ENCODE measurements at regions not wholly inside any gene's neighbourhood (a gene's known extent, or its start where the extent isn't known, plus 50 kb on each side); places are given as distances from the start of the nearest gene placed in this dataset.

DNA sequence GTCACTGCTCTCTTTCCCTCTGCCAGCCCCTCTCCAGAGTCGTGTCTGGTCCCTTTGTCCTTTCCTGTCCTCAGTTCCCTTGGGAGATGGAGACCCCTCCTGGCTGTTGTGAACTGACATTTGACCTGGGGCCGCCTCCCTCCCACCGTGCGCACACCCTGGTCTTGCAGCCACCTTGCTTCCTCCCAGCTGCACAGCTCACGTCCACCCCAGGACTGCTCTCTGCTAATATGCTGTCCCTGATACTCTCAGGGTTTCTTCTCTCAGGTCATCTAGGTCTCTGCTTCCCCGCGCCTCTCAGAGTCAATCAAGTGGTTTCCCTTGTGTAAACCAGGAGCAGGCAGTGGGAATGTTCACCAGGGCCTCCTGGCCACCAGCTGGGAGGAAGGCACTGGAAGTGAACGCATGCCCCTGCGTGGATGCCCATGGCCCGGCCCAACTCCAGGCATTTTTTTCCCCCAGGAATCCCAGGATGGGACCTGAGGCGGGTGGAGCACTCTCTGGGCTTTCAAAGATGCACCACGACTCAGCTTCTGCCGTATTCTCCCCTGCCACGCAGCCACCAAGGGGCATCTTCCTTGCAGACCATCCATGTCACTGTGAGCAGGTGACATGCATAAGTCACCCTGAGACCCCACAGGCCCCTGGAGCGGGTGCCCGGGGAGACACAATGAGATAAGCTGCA, 142.4 kb downstream of the OLFM1 start:
- TF ChIP-seq, protein P1, sequence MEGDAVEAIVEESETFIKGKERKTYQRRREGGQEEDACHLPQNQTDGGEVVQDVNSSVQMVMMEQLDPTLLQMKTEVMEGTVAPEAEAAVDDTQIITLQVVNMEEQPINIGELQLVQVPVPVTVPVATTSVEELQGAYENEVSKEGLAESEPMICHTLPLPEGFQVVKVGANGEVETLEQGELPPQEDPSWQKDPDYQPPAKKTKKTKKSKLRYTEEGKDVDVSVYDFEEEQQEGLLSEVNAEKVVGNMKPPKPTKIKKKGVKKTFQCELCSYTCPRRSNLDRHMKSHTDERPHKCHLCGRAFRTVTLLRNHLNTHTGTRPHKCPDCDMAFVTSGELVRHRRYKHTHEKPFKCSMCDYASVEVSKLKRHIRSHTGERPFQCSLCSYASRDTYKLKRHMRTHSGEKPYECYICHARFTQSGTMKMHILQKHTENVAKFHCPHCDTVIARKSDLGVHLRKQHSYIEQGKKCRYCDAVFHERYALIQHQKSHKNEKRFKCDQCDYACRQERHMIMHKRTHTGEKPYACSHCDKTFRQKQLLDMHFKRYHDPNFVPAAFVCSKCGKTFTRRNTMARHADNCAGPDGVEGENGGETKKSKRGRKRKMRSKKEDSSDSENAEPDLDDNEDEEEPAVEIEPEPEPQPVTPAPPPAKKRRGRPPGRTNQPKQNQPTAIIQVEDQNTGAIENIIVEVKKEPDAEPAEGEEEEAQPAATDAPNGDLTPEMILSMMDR (IDR thresholded peaks at IDR 0.05) = no peak
- no peak for TF ChIP-seq POLR2A (IDR thresholded peaks at IDR 0.05)
- Histone ChIP-seq H3K9me3 (no peaks in the 10 kb centered on the region), H3K4me1 (no peaks in the 10 kb centered on the region), H3K27me3 (no peaks in the 10 kb centered on the region), H3K4me3 (no peak overlapping the region), H3K27ac (no peak overlapping the region), H3K36me3 (ENCODE audit: low read depth, missing control alignments) (no peaks in the 10 kb centered on the region)
- DNase-seq = no peak
- WGBS, 2 donors = 86 to 88% methylated on average over 15 to 16 of the region's 16 CpGs
- intact Hi-C loops (cut with DNase I; ENCODE audit: low total_unique reads) = no loop called here

GRCh38 chr9:135230386-135230765, 142.9 kb downstream of the OLFM1 start:
- intact Hi-C loops (cut with DNase I; ENCODE audit: low total_unique reads) = no loop called here
- Histone ChIP-seq H3K27ac (no peak overlapping the region), H3K9me3 (no peaks in the 10 kb centered on the region), H3K4me1 (no peaks in the 10 kb centered on the region), H3K4me3 (no peak overlapping the region), H3K36me3 (ENCODE audit: low read depth, missing control alignments) (no peaks in the 10 kb centered on the region), H3K27me3 (no peaks in the 10 kb centered on the region)
- DNase-seq = no peak
- WGBS, 2 donors = 95 to 100% methylated on average over 4 to 7 of the region's 7 CpGs
- no peak for TF ChIP-seq POLR2A (IDR thresholded peaks at IDR 0.05)
- TF ChIP-seq, protein P1 (IDR thresholded peaks at IDR 0.05) = no peak

GRCh38 chr9:135230817-135231520, 143.5 kb downstream of the OLFM1 start:
- H3K4me1 ChIP-seq = no peaks in the 10 kb centered on the region
- H3K27me3 ChIP-seq = no peaks in the 10 kb centered on the region
- 62 to 65% methylated on average over 10 of the region's 10 CpGs for WGBS, 2 donors
- H3K27ac ChIP-seq = no peak overlapping the region
- H3K4me3 ChIP-seq = no peak overlapping the region
- TF ChIP-seq, protein P1 (IDR thresholded peaks at IDR 0.05) = no peak
- no peak for TF ChIP-seq POLR2A (IDR thresholded peaks at IDR 0.05)
- H3K36me3 ChIP-seq (ENCODE audit: low read depth, missing control alignments) = no peaks in the 10 kb centered on the region
- no peaks in the 10 kb centered on the region for H3K9me3 ChIP-seq
- intact Hi-C loops (cut with DNase I; ENCODE audit: low total_unique reads) = no loop called here
- DNase-seq = no peak

- no peak for DNase-seq
- intact Hi-C loops (cut with DNase I; ENCODE audit: low total_unique reads) = no loop called here
- no peak overlapping the region for H3K27ac ChIP-seq
Observed at GRCh38 chr9:135239100-135239768, 151.8 kb downstream of the OLFM1 start.

More at GRCh38 chr9:135239100-135239768, 151.8 kb downstream of the OLFM1 start:
- Histone ChIP-seq H3K4me1 (no peaks in the 10 kb centered on the region), H3K36me3 (ENCODE audit: low read depth, missing control alignments) (no peaks in the 10 kb centered on the region), H3K4me3 (no peak overlapping the region), H3K9me3 (no peaks in the 10 kb centered on the region), H3K27me3 (no peaks in the 10 kb centered on the region)
- 92 to 95% methylated on average over 17 to 20 of the region's 20 CpGs for WGBS, 2 donors
- TF ChIP-seq POLR2A (IDR thresholded peaks at IDR 0.05) = no peak
- TF ChIP-seq, protein P1 (IDR thresholded peaks at IDR 0.05) = no peak
